ENCODE measurements at regions not wholly inside any gene's neighbourhood (a gene's known extent, or its start where the extent isn't known, plus 50 kb on each side); places are given as distances from the start of the nearest gene placed in this dataset.

DNA sequence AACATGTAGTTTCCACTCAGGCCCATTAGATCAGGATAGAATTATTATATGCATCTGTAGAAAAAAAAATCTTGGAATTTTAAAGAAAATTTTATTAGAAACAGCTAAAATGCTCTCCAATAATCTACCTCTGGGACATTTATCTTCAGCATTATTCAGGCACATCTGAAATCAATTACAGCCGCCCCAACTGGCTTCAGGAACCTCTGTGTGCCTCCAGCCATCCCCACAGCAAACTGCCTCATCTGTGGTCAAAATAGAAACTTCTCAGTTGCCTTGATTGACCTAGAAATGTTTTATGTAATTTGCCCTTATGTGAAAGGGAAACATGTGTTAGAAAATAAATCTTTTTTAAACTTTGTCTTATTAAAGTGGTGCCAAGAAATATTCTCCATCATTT, 120.1 kb upstream of the LPAR1 start:
- H2BK120ac ChIP-seq (ENCODE audit: low read depth, low read length), result no peak overlapping the region
- no peak overlapping the region for H2AK5ac ChIP-seq (ENCODE audit: low read length, severe bottlenecking)
- no peak overlapping the region for H2BK12ac ChIP-seq (ENCODE audit: low read length in 2 of 2)
- H3K79me1 ChIP-seq (replicated peaks; ENCODE audit: low read length, poor library complexity, severe bottlenecking), result no peaks in the 10 kb centered on the region
- no peak overlapping the region for H3K4me3 ChIP-seq (ENCODE audit: insufficient read depth in 1 of 2, low read depth in 1 of 2, low read length in 2 of 2)
- no peak overlapping the region for H4K91ac ChIP-seq (ENCODE audit: low read length)
- H3K9me3 ChIP-seq (ENCODE audit: control insufficient read depth, low read length), result no peaks in the 10 kb centered on the region
- no peak overlapping the region for H2AFZ ChIP-seq (ENCODE audit: low read depth, low read length)
- H2BK5ac ChIP-seq (ENCODE audit: low read depth, low read length, poor library complexity, severe bottlenecking), result no peak overlapping the region
- no peak overlapping the region for H3K4ac ChIP-seq (ENCODE audit: low read depth in 1 of 2, low read length in 2 of 2)
- H3K4me1 ChIP-seq (ENCODE audit: control insufficient read depth, insufficient read depth, low read depth, low read length), result peaks cover 3% of the 10 kb centered on the region
- peak overlapping the region; percentile 10 for H3K9ac ChIP-seq (ENCODE audit: low read length)
- no peak overlapping the region for H3K14ac ChIP-seq (ENCODE audit: low read length in 2 of 2)
- no peaks in the 10 kb centered on the region for H3K36me3 ChIP-seq (ENCODE audit: control insufficient read depth in 1 of 2, insufficient read depth in 2 of 2, low read depth in 1 of 2, low read length in 2 of 2)
- no peak overlapping the region for H3K4me2 ChIP-seq (ENCODE audit: low read length, poor library complexity, severe bottlenecking)
- H2BK15ac ChIP-seq (ENCODE audit: low read depth, poor library complexity, severe bottlenecking), result no peak overlapping the region
- H4K8ac ChIP-seq (ENCODE audit: low read length), result no peak overlapping the region
- no peak overlapping the region for H3K27ac ChIP-seq (ENCODE audit: low read length, poor library complexity, severe bottlenecking)
- no peak overlapping the region for H3K18ac ChIP-seq (ENCODE audit: low read depth in 1 of 2, low read length in 2 of 2)
- H3K27me3 ChIP-seq (ENCODE audit: control insufficient read depth in 1 of 2, insufficient read depth in 1 of 2, low read length in 2 of 2), result no peaks in the 10 kb centered on the region
- no peak overlapping the region for H3K23ac ChIP-seq (ENCODE audit: low read length in 2 of 2)
- no peak for DNase-seq
- no CpG with 5 or more reads among the region's 1 CpG for WGBS

DNA sequence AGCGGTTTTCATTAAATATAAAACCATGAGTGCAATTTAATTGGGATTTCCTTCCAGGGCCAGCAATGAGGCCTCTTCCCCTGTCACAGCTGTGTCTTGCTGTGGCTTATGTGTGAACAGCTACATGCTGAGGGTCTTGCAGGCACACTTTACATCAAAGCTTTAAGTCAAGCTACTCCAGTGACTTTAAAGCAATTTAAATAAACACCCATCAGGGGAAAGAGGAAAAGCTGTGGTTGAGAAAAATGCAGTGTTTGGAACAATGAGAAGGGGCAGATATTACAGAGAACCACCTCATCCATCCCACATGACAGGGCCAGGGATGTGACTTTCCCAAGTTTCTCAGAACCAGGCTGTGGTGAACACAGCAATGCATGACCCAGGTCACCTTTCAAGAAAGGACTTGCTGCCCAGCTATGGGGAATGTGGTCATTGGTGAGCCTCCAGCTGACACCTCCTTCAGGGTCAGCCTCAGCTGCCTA, 115.9 kb upstream of the LPAR1 start:
- Histone ChIP-seq H3K18ac (ENCODE audit: low read depth in 1 of 2, low read length in 2 of 2) (no peak overlapping the region), H4K8ac (ENCODE audit: low read length) (no peak overlapping the region), H2BK5ac (ENCODE audit: low read depth, low read length, poor library complexity, severe bottlenecking) (no peak overlapping the region), H2BK15ac (ENCODE audit: low read depth, poor library complexity, severe bottlenecking) (no peak overlapping the region), H2BK120ac (ENCODE audit: low read depth, low read length) (no peak overlapping the region), H2AFZ (ENCODE audit: low read depth, low read length) (no peak overlapping the region), H3K27ac (ENCODE audit: low read length, poor library complexity, severe bottlenecking) (no peak overlapping the region), H3K79me1 (replicated peaks; ENCODE audit: low read length, poor library complexity, severe bottlenecking) (peaks cover 1% of the 10 kb centered on the region), H3K4me1 (ENCODE audit: control insufficient read depth, insufficient read depth, low read depth, low read length) (peaks cover 4% of the 10 kb centered on the region), H3K4me2 (ENCODE audit: low read length, poor library complexity, severe bottlenecking) (no peak overlapping the region), H2AK5ac (ENCODE audit: low read length, severe bottlenecking) (no peak overlapping the region), H3K9ac (ENCODE audit: low read length) (no peak overlapping the region), H4K91ac (ENCODE audit: low read length) (no peak overlapping the region), H3K23ac (ENCODE audit: low read length in 2 of 2) (no peak overlapping the region), H3K9me3 (ENCODE audit: control insufficient read depth, low read length) (no peaks in the 10 kb centered on the region), H2BK12ac (ENCODE audit: low read length in 2 of 2) (no peak overlapping the region), H3K36me3 (ENCODE audit: control insufficient read depth in 1 of 2, insufficient read depth in 2 of 2, low read depth in 1 of 2, low read length in 2 of 2) (no peaks in the 10 kb centered on the region), H3K4ac (ENCODE audit: low read depth in 1 of 2, low read length in 2 of 2) (no peak overlapping the region), H3K4me3 (ENCODE audit: insufficient read depth in 1 of 2, low read depth in 1 of 2, low read length in 2 of 2) (no peak overlapping the region), H3K27me3 (ENCODE audit: control insufficient read depth in 1 of 2, insufficient read depth in 1 of 2, low read length in 2 of 2) (no peaks in the 10 kb centered on the region), H3K14ac (ENCODE audit: low read length in 2 of 2) (no peak overlapping the region)
- WGBS, result 83% methylated on average over 1 of the region's 1 CpG
- DNase-seq, result peak; percentile 40

DNA sequence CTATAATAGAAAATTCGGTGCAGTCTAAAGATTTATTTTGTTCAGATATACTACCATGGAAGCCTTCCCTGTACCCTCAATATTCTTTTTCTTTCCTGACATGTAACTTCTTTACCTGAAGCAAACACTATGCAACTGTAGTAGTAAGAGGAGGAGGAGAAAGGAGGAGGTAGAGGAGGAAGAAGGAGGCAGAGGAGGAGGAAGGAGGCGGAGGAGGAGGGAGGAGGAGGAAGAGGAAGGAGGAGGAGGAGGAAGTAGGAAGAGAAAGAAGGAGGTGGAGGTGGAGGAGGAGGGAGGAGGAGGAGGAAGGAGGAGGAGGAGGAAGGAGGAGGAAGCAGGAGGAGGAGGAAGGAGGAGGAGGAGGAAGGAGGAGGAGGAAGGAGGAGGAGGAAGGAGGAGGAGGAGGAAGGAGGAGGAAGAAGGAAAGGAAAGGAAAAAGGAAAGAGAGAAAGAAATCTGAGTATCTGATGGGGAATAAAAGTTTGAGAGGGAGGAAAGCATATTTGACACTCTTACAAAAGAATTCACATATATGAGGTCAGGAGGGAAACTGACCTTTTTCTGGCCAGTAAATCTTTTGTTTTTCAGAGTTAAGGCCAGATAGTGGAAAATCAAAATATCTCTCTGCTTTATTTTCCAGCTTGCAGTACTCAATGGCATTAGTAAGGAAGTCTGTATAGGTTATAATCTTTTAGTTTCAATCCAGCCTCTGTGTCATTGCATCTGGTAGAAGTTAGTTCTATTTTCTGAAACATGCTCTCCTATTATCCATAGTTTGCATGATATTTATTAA, 114.5 kb upstream of the LPAR1 start:
- no peak overlapping the region for H2AFZ ChIP-seq (ENCODE audit: low read depth, low read length)
- H2AK5ac ChIP-seq (ENCODE audit: low read length, severe bottlenecking), result no peak overlapping the region
- no peaks in the 10 kb centered on the region for H3K27me3 ChIP-seq (ENCODE audit: control insufficient read depth in 1 of 2, insufficient read depth in 1 of 2, low read length in 2 of 2)
- H3K23ac ChIP-seq (ENCODE audit: low read length in 2 of 2), result no peak overlapping the region
- H3K14ac ChIP-seq (ENCODE audit: low read length in 2 of 2), result no peak overlapping the region
- H3K27ac ChIP-seq (ENCODE audit: low read length, poor library complexity, severe bottlenecking), result no peak overlapping the region
- no peak overlapping the region for H3K18ac ChIP-seq (ENCODE audit: low read depth in 1 of 2, low read length in 2 of 2)
- H3K4ac ChIP-seq (ENCODE audit: low read depth in 1 of 2, low read length in 2 of 2), result no peak overlapping the region
- no peak overlapping the region for H3K4me3 ChIP-seq (ENCODE audit: insufficient read depth in 1 of 2, low read depth in 1 of 2, low read length in 2 of 2)
- H2BK5ac ChIP-seq (ENCODE audit: low read depth, low read length, poor library complexity, severe bottlenecking), result no peak overlapping the region
- peaks cover 1% of the 10 kb centered on the region for H3K79me1 ChIP-seq (replicated peaks; ENCODE audit: low read length, poor library complexity, severe bottlenecking)
- H2BK15ac ChIP-seq (ENCODE audit: low read depth, poor library complexity, severe bottlenecking), result no peak overlapping the region
- no peak for DNase-seq
- no peak overlapping the region for H4K91ac ChIP-seq (ENCODE audit: low read length)
- no peak overlapping the region for H2BK12ac ChIP-seq (ENCODE audit: low read length in 2 of 2)
- H3K4me1 ChIP-seq (ENCODE audit: control insufficient read depth, insufficient read depth, low read depth, low read length), result peaks cover 5% of the 10 kb centered on the region
- no peaks in the 10 kb centered on the region for H3K9me3 ChIP-seq (ENCODE audit: control insufficient read depth, low read length)
- no peak overlapping the region for H3K4me2 ChIP-seq (ENCODE audit: low read length, poor library complexity, severe bottlenecking)
- H3K9ac ChIP-seq (ENCODE audit: low read length), result no peak overlapping the region
- no peaks in the 10 kb centered on the region for H3K36me3 ChIP-seq (ENCODE audit: control insufficient read depth in 1 of 2, insufficient read depth in 2 of 2, low read depth in 1 of 2, low read length in 2 of 2)
- WGBS, result 100% methylated on average over 2 of the region's 2 CpGs
- no peak overlapping the region for H4K8ac ChIP-seq (ENCODE audit: low read length)
- H2BK120ac ChIP-seq (ENCODE audit: low read depth, low read length), result no peak overlapping the region

GRCh38 chr9:111151537-111151936, 113.3 kb upstream of the LPAR1 start:
- Histone ChIP-seq H2AK5ac (ENCODE audit: low read length, severe bottlenecking) (no peak overlapping the region), H4K91ac (ENCODE audit: low read length) (no peak overlapping the region), H2BK12ac (ENCODE audit: low read length in 2 of 2) (no peak overlapping the region), H4K8ac (ENCODE audit: low read length) (no peak overlapping the region), H3K4ac (ENCODE audit: low read depth in 1 of 2, low read length in 2 of 2) (no peak overlapping the region), H3K23ac (ENCODE audit: low read length in 2 of 2) (no peak overlapping the region), H3K9ac (ENCODE audit: low read length) (no peak overlapping the region), H3K36me3 (ENCODE audit: control insufficient read depth in 1 of 2, insufficient read depth in 2 of 2, low read depth in 1 of 2, low read length in 2 of 2) (no peaks in the 10 kb centered on the region), H2BK15ac (ENCODE audit: low read depth, poor library complexity, severe bottlenecking) (no peak overlapping the region), H3K18ac (ENCODE audit: low read depth in 1 of 2, low read length in 2 of 2) (no peak overlapping the region), H2AFZ (ENCODE audit: low read depth, low read length) (no peak overlapping the region), H3K27me3 (ENCODE audit: control insufficient read depth in 1 of 2, insufficient read depth in 1 of 2, low read length in 2 of 2) (no peaks in the 10 kb centered on the region), H3K9me3 (ENCODE audit: control insufficient read depth, low read length) (no peaks in the 10 kb centered on the region), H3K4me3 (ENCODE audit: insufficient read depth in 1 of 2, low read depth in 1 of 2, low read length in 2 of 2) (no peak overlapping the region), H3K4me2 (ENCODE audit: low read length, poor library complexity, severe bottlenecking) (no peak overlapping the region), H3K14ac (ENCODE audit: low read length in 2 of 2) (no peak overlapping the region), H2BK5ac (ENCODE audit: low read depth, low read length, poor library complexity, severe bottlenecking) (no peak overlapping the region), H3K79me1 (replicated peaks; ENCODE audit: low read length, poor library complexity, severe bottlenecking) (peaks cover 1% of the 10 kb centered on the region), H3K4me1 (ENCODE audit: control insufficient read depth, insufficient read depth, low read depth, low read length) (peaks cover 5% of the 10 kb centered on the region), H3K27ac (ENCODE audit: low read length, poor library complexity, severe bottlenecking) (no peak overlapping the region), H2BK120ac (ENCODE audit: low read depth, low read length) (no peak overlapping the region)
- no peak for DNase-seq
- 80% methylated on average over 1 of the region's 1 CpG for WGBS
